Activated CD4-positive, alpha-beta memory T cell treated with anti-CD3 and anti-CD28 coated beads, Interleukin-2, amount 10 ng/mL, durations not matched to agents 7 days and 5 days (primary cell): ENCODE measurements at regions not wholly inside any gene's neighbourhood (a gene's known extent, or its start where the extent isn't known, plus 50 kb on each side); places are given as distances from the start of the nearest gene placed in this dataset.
"Not testable (repeated sequence)": the region's sequence is repeated elsewhere in the genome, so short reads cannot be mapped to it uniquely, and the experiment has no call there.

Experiments
- CTCF ChIA-PET: fragments of 350-600 bp; sonication (Branson Sonifier 250); formaldehyde crosslinking; loops from one replicate; lab custom pipeline; 2021; ENCODE audit warnings: antibody characterized with exemption, inconsistent platforms; lab: Charles Lee
- POLR2A ChIA-PET: fragments of 350-600 bp; sonication (Branson Sonifier 250); formaldehyde crosslinking; loops from one replicate; lab custom pipeline; 2021; ENCODE audit warnings: antibody characterized with exemption; lab: Charles Lee
- DNase-seq: peaks from one replicate; pipeline ENCODE4 v3.0.0-alpha.2; 2020
- H3K27ac Mint-ChIP-seq: one replicate; pipeline ENCODE4 v1.8.0; 2021; ENCODE audit warnings: mild to moderate bottlenecking, mixed read lengths
- H3K27me3 Mint-ChIP-seq: one replicate; pipeline ENCODE4 v1.8.0; 2021; ENCODE audit warnings: mixed read lengths
- H3K36me3 Mint-ChIP-seq: one replicate; pipeline ENCODE4 v1.8.0; 2021; ENCODE audit warnings: low read depth, mixed read lengths
- H3K4me1 Mint-ChIP-seq: one replicate; pipeline ENCODE4 v1.8.0; 2021; ENCODE audit warnings: mixed read lengths
- H3K4me3 Mint-ChIP-seq: one replicate; pipeline ENCODE4 v1.8.0; 2021; ENCODE audit warnings: mild to moderate bottlenecking, mixed read lengths
- H3K9me3 Mint-ChIP-seq: one replicate; pipeline ENCODE4 v1.8.0; 2021; ENCODE audit warnings: mixed read lengths

GRCh38 chr10:55822096-55822495, 539.0 kb downstream of the ZWINT start:
- ChIA-PET POLR2A (no interaction called here), CTCF (no interaction called here)
- Mint-ChIP-seq H3K9me3 (peaks cover 14% of the 10 kb centered on the region), H3K27me3 (no peaks in the 10 kb centered on the region), H3K27ac (no peak overlapping the region), H3K36me3 (no peaks in the 10 kb centered on the region), H3K4me3 (no peak overlapping the region), H3K4me1 (no peaks in the 10 kb centered on the region)
- no peak for DNase-seq

- H3K27ac Mint-ChIP-seq, result no peak overlapping the region
- POLR2A ChIA-PET, result no interaction called here
- no peak for DNase-seq
- no peaks in the 10 kb centered on the region for H3K36me3 Mint-ChIP-seq
- H3K27me3 Mint-ChIP-seq, result no peaks in the 10 kb centered on the region
- CTCF ChIA-PET, result no interaction called here
- peaks cover 14% of the 10 kb centered on the region for H3K9me3 Mint-ChIP-seq
- no peak overlapping the region for H3K4me3 Mint-ChIP-seq
- H3K4me1 Mint-ChIP-seq, result no peaks in the 10 kb centered on the region
Measured at GRCh38 chr10:55820478-55820877, 540.6 kb downstream of the ZWINT start.

GRCh38 chr10:55820071-55820470, 541.0 kb downstream of the ZWINT start:
- POLR2A ChIA-PET, result no interaction called here
- H3K36me3 Mint-ChIP-seq, result no peaks in the 10 kb centered on the region
- H3K4me3 Mint-ChIP-seq, result no peak overlapping the region

GRCh38 chr10:55813451-55814170, 547.4 kb downstream of the ZWINT start:
- H3K9me3 Mint-ChIP-seq, result peaks cover 2% of the 10 kb centered on the region
- H3K4me1 Mint-ChIP-seq, result no peaks in the 10 kb centered on the region
- H3K27me3 Mint-ChIP-seq, result no peaks in the 10 kb centered on the region
- H3K27ac Mint-ChIP-seq, result no peak overlapping the region
- no peak overlapping the region for H3K4me3 Mint-ChIP-seq
- DNase-seq, result no peak
- no peaks in the 10 kb centered on the region for H3K36me3 Mint-ChIP-seq
- POLR2A ChIA-PET, result no interaction called here
- CTCF ChIA-PET, result no interaction called here

More at GRCh38 chr10:55820071-55820470, 541.0 kb downstream of the ZWINT start:
- Mint-ChIP-seq H3K4me1 (no peaks in the 10 kb centered on the region), H3K27ac (no peak overlapping the region), H3K27me3 (no peaks in the 10 kb centered on the region), H3K9me3 (peaks cover 14% of the 10 kb centered on the region)
- DNase-seq, result no peak
- CTCF ChIA-PET, result no interaction called here

GRCh38 chr10:55803055-55803454, 558.0 kb downstream of the ZWINT start:
- Mint-ChIP-seq H3K36me3 (no peaks in the 10 kb centered on the region), H3K4me1 (no peaks in the 10 kb centered on the region), H3K27ac (no peak overlapping the region), H3K27me3 (no peaks in the 10 kb centered on the region), H3K9me3 (peaks cover 8% of the 10 kb centered on the region), H3K4me3 (no peak overlapping the region)
- POLR2A ChIA-PET, result no interaction called here
- CTCF ChIA-PET, result no interaction called here
- no peak for DNase-seq

GRCh38 chr10:55801353-55801661, 559.8 kb downstream of the ZWINT start:
- CTCF ChIA-PET, result no interaction called here
- Mint-ChIP-seq H3K27me3 (no peaks in the 10 kb centered on the region), H3K36me3 (no peaks in the 10 kb centered on the region), H3K4me3 (no peak overlapping the region), H3K9me3 (peaks cover 8% of the 10 kb centered on the region), H3K4me1 (no peaks in the 10 kb centered on the region), H3K27ac (no peak overlapping the region)
- DNase-seq, result no peak
- POLR2A ChIA-PET, result no interaction called here

- Mint-ChIP-seq H3K27me3 (no peaks in the 10 kb centered on the region), H3K9me3 (peaks cover 8% of the 10 kb centered on the region), H3K4me1 (no peaks in the 10 kb centered on the region), H3K36me3 (no peaks in the 10 kb centered on the region), H3K27ac (no peak overlapping the region), H3K4me3 (no peak overlapping the region)
- CTCF ChIA-PET, result no interaction called here
- DNase-seq, result no peak
- POLR2A ChIA-PET, result no interaction called here
Measured at GRCh38 chr10:55800602-55801352, 560.3 kb downstream of the ZWINT start.

GRCh38 chr10:55793024-55793423, 568.0 kb downstream of the ZWINT start:
- Mint-ChIP-seq H3K27ac (no peak overlapping the region), H3K27me3 (no peaks in the 10 kb centered on the region), H3K36me3 (no peaks in the 10 kb centered on the region), H3K9me3 (peaks cover 5% of the 10 kb centered on the region), H3K4me1 (no peaks in the 10 kb centered on the region), H3K4me3 (no peak overlapping the region)
- ChIA-PET CTCF (no interaction called here), POLR2A (no interaction called here)
- DNase-seq, result no peak

- H3K27ac Mint-ChIP-seq, H3K4me3 Mint-ChIP-seq, H3K9me3 Mint-ChIP-seq, H3K4me1 Mint-ChIP-seq, POLR2A ChIA-PET, H3K36me3 Mint-ChIP-seq, DNase-seq, H3K27me3 Mint-ChIP-seq, CTCF ChIA-PET: not testable (repeated sequence)
Measured at GRCh38 chr10:55790276-55790675, 570.8 kb downstream of the ZWINT start.

GRCh38 chr10:55786461-55787050, 574.5 kb downstream of the ZWINT start:
- no peaks in the 10 kb centered on the region for H3K27me3 Mint-ChIP-seq
- CTCF ChIA-PET, result no interaction called here
- DNase-seq, result no peak
- POLR2A ChIA-PET, result no interaction called here
- no peaks in the 10 kb centered on the region for H3K36me3 Mint-ChIP-seq
- H3K4me3 Mint-ChIP-seq, result no peak overlapping the region
- no peaks in the 10 kb centered on the region for H3K4me1 Mint-ChIP-seq
- H3K9me3 Mint-ChIP-seq, result peaks cover 4% of the 10 kb centered on the region
- H3K27ac Mint-ChIP-seq, result no peak overlapping the region

GRCh38 chr10:55782181-55782580, 578.9 kb downstream of the ZWINT start:
- CTCF ChIA-PET, result no interaction called here
- H3K27me3 Mint-ChIP-seq, result no peaks in the 10 kb centered on the region
- H3K27ac Mint-ChIP-seq, result no peak overlapping the region
- H3K36me3 Mint-ChIP-seq, result no peaks in the 10 kb centered on the region
- POLR2A ChIA-PET, result no interaction called here
- H3K4me1 Mint-ChIP-seq, result no peaks in the 10 kb centered on the region
- no peaks in the 10 kb centered on the region for H3K9me3 Mint-ChIP-seq
- no peak overlapping the region for H3K4me3 Mint-ChIP-seq
- DNase-seq, result no peak

- H3K27ac Mint-ChIP-seq, result no peak overlapping the region
- H3K4me3 Mint-ChIP-seq, result no peak overlapping the region
- ChIA-PET CTCF (no interaction called here), POLR2A (no interaction called here)
- no peaks in the 10 kb centered on the region for H3K36me3 Mint-ChIP-seq
- H3K27me3 Mint-ChIP-seq, result no peaks in the 10 kb centered on the region
- H3K9me3 Mint-ChIP-seq, result peaks cover 2% of the 10 kb centered on the region
- H3K4me1 Mint-ChIP-seq, result no peaks in the 10 kb centered on the region
- DNase-seq, result no peak
Measured at GRCh38 chr10:55766212-55766611, 594.8 kb downstream of the ZWINT start.

- H3K4me3 Mint-ChIP-seq, result no peak overlapping the region
- no peak for DNase-seq
- peaks cover 8% of the 10 kb centered on the region for H3K9me3 Mint-ChIP-seq
- H3K36me3 Mint-ChIP-seq, result no peaks in the 10 kb centered on the region
- H3K4me1 Mint-ChIP-seq, result no peaks in the 10 kb centered on the region
- ChIA-PET POLR2A (no interaction called here), CTCF (no interaction called here)
- no peak overlapping the region for H3K27ac Mint-ChIP-seq
- H3K27me3 Mint-ChIP-seq, result no peaks in the 10 kb centered on the region
Measured at GRCh38 chr10:55750458-55750857, 610.6 kb downstream of the ZWINT start.

- ChIA-PET POLR2A (no interaction called here), CTCF (no interaction called here)
- Mint-ChIP-seq H3K27ac (no peak overlapping the region), H3K4me3 (no peak overlapping the region), H3K36me3 (no peaks in the 10 kb centered on the region), H3K4me1 (no peaks in the 10 kb centered on the region), H3K9me3 (peaks cover 8% of the 10 kb centered on the region), H3K27me3 (no peaks in the 10 kb centered on the region)
- no peak for DNase-seq
Measured at GRCh38 chr10:55747244-55747643, 613.8 kb downstream of the ZWINT start.
